Tibial nerve (tissue), 4 donors: ENCODE measurements at regions not wholly inside any gene's neighbourhood (a gene's known extent, or its start where the extent isn't known, plus 50 kb on each side); places are given as distances from the start of the nearest gene placed in this dataset.
"Not testable (repeated sequence)": the region's sequence is repeated elsewhere in the genome, so short reads cannot be mapped to it uniquely, and the experiment has no call there.

Source experiments
- DNase-seq, 2 donors: peaks; one replicate each; pipeline ENCODE4 v3.0.0-alpha.2; 2019; ENCODE audit warnings: low spot score in 2 of 2
- H3K27ac ChIP-seq, 4 donors: fragments of 200-600 bp; sonication (generic) in 3 of 4; one replicate each; pipeline ENCODE4 v1.5.1; 2017 to 2019; ENCODE audit warnings: mild to moderate bottlenecking in 1 of 4
- H3K27me3 ChIP-seq, 2 donors: fragments of 200-600 bp; sonication (generic) in 1 of 2; one replicate each; pipeline versions ENCODE4 v1.5.1 to v1.6.0; 2017 to 2019
- H3K36me3 ChIP-seq, 3 donors: fragments of 200-600 bp; sonication (generic); one replicate each; pipeline ENCODE4 v1.5.1; 2018 to 2019
- H3K4me1 ChIP-seq, 4 donors: fragments of 200-600 bp; sonication (generic) in 3 of 4; one replicate each; pipeline ENCODE4 v1.5.1; 2017 to 2019
- H3K4me3 ChIP-seq, 4 donors: fragments of 200-600 bp; sonication (generic) in 3 of 4; one replicate each; pipeline ENCODE4 v1.5.1; 2017 to 2019; ENCODE audit warnings: mild to moderate bottlenecking in 1 of 4, moderate library complexity in 1 of 4
- H3K9me3 ChIP-seq, 4 donors: fragments of 200-600 bp; sonication (generic) in 3 of 4; one replicate each; pipeline ENCODE4 v1.5.1; 2017 to 2019
- EP300 ChIP-seq, 2 donors: sonication (generic); formaldehyde crosslinking; IDR thresholded peaks; one replicate each; pipeline ENCODE4 v1.6.1; 2017; ENCODE audit warnings: antibody characterized with exemption in 2 of 2, mild to moderate bottlenecking in 1 of 2
- POLR2A ChIP-seq, 2 donors: fragments of 450-650 bp; IDR thresholded peaks; one replicate each; pipeline ENCODE4 v1.6.1; 2017; ENCODE audit warnings: antibody characterized with exemption in 2 of 2, mild to moderate bottlenecking in 2 of 2, moderate library complexity in 2 of 2
- WGBS, 2 donors: methylation state at CpG; one replicate each; pipeline ENCODE4 v1.1.5; 2018; 5-methylcytosine and 5-hydroxymethylcytosine counted together
- TF ChIP-seq, protein P1 (sequence below), 5 experiments: fragments of 200-600 bp in 3 of 5; fragments of 450-650 bp in 2 of 5; sonication (generic) in 3 of 5; IDR thresholded peaks; one replicate each; pipeline ENCODE4 v1.5.1; 2016 to 2019; ENCODE audit warnings: antibody characterized with exemption in 5 of 5, mild to moderate bottlenecking in 3 of 5, moderate library complexity in 2 of 5

DNA sequence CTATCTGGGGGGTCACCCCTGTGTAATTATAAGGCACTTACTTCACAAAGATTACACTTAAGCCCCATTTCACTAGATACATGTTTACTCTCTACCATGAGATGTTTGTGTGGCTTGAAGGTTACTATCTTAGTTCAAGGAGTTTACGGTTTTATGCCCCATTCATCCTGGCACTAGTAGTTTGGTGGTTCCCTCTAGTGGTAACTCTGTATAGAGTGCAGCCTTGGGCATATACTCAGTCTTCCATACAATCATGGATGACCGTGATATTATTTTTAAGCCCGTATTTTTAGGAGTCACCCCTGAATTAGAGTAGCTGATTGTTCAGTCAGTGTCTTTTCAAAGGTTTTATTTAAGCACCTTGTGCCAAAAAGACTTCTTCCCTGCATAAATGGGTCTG lies 109.9 kb upstream of the FAM47C start:
- Histone ChIP-seq H3K36me3 (no peaks in the 10 kb centered on the region), H3K27me3 (no peaks in the 10 kb centered on the region), H3K27ac (no peak overlapping the region), H3K9me3 (no peaks in the 10 kb centered on the region), H3K4me3 (no peak overlapping the region), H3K4me1 (no peaks in the 10 kb centered on the region)
- TF ChIP-seq, protein P1, sequence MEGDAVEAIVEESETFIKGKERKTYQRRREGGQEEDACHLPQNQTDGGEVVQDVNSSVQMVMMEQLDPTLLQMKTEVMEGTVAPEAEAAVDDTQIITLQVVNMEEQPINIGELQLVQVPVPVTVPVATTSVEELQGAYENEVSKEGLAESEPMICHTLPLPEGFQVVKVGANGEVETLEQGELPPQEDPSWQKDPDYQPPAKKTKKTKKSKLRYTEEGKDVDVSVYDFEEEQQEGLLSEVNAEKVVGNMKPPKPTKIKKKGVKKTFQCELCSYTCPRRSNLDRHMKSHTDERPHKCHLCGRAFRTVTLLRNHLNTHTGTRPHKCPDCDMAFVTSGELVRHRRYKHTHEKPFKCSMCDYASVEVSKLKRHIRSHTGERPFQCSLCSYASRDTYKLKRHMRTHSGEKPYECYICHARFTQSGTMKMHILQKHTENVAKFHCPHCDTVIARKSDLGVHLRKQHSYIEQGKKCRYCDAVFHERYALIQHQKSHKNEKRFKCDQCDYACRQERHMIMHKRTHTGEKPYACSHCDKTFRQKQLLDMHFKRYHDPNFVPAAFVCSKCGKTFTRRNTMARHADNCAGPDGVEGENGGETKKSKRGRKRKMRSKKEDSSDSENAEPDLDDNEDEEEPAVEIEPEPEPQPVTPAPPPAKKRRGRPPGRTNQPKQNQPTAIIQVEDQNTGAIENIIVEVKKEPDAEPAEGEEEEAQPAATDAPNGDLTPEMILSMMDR (IDR thresholded peaks at IDR 0.05), result peak in 1 of 5 experiments; percentile 20
- no peak for TF ChIP-seq EP300 (IDR thresholded peaks at IDR 0.05)
- no peak for DNase-seq
- 53 to 59% methylated on average over 3 of the region's 3 CpGs for WGBS, 2 donors

DNA sequence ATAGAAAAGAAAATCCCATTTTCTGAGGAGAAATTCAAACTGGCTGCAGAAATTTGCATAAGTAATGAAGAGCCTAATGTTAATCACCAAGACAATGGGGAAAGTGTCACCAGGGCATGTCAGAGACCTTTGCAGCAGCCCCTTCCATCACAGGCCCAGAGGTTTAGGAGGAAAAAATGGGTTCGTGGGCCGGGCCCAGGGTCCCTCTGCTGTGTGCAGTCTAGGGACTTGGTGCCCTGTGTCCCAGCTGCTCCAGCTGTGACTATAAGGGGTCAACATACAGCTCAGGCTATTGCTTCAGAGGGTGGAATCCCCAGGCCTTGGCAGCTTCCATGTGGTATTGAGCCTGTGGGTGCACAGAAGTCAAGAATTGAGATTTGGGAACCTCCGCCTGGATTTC lies 103.6 kb upstream of the FAM47C start:
- not testable (repeated sequence) for H3K36me3 ChIP-seq, H3K4me3 ChIP-seq, H3K27me3 ChIP-seq, H3K27ac ChIP-seq, H3K9me3 ChIP-seq, DNase-seq, H3K4me1 ChIP-seq
- WGBS, 2 donors, result 80% methylated on average over 3 of the region's 3 CpGs; no CpG with 5 or more reads in 1 of the 2 donors

DNA sequence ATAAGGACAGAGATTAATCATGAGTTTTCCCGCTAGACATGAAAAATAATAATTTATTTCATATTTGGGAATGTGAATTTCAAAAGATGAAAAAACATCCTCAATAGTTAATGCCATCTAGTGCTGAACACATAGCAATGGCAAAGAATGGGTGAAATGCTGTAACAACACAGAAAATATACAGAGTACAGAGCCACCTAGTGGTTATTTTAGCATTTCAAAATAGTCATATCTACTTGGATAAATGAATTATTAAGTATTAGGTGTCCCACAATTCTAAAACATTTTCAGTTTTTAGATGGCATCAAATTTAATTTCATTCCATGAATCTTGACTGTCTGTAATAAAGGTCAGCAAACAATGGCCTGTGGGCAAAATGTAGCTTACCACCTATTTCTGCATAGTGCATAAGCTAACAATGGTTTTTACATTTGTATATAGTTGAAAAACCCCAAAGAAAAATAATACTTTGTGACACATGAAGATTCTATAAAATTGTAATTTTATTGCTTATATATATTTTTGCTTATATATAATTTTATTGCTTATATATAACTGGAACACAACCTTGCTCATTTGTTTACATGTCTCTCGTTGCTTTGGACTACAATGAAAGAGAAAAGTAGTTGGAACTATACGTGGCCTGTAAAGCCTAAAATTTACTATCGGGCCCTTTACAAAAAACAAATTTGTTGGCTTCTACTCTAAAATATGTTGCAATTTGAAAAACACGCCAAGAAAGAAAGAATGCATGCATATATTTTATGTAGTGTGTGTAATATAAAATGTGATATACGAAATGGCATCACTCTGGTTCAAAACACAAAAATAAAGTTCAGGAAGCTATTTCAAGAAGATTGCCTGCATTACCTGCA lies 99.1 kb upstream of the FAM47C start:
- H3K27ac ChIP-seq, result no peak overlapping the region
- no peak for DNase-seq
- H3K36me3 ChIP-seq, result no peaks in the 10 kb centered on the region
- no peaks in the 10 kb centered on the region for H3K4me1 ChIP-seq
- no peak for TF ChIP-seq POLR2A (IDR thresholded peaks at IDR 0.05)
- TF ChIP-seq, protein P1 (IDR thresholded peaks at IDR 0.05), result peak in 4 of 5 experiments; percentile 11 to 35 (median 24)
- TF ChIP-seq EP300 (IDR thresholded peaks at IDR 0.05), result no peak
- no peaks in the 10 kb centered on the region for H3K9me3 ChIP-seq
- no peak overlapping the region for H3K4me3 ChIP-seq
- no peaks in the 10 kb centered on the region for H3K27me3 ChIP-seq
- WGBS, 2 donors, result 54 to 55% methylated on average over 6 of the region's 6 CpGs

DNA sequence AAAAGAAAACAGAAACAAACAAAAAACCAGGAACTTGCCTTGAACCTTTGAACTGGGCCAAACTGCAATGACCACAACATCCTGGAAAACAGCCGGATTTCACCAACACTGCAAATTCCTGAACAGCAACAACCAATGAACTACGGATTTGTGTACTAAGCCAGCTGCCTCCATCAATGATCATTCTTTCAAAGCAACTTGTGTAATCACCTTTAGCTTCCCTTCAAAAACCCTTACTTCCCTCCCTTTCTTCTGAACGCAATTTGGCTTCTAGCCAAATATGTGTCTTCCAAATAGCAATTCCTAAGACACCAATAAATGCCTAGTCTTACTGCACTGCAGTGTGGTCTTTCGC lies 98.5 kb upstream of the FAM47C start:
- no peak for DNase-seq
- Histone ChIP-seq H3K27ac (no peak overlapping the region), H3K9me3 (no peaks in the 10 kb centered on the region), H3K4me3 (no peak overlapping the region), H3K27me3 (no peaks in the 10 kb centered on the region), H3K4me1 (no peaks in the 10 kb centered on the region), H3K36me3 (no peaks in the 10 kb centered on the region)
- 20 to 40% methylated on average over 4 of the region's 4 CpGs for WGBS, 2 donors
- TF ChIP-seq, protein P1 (IDR thresholded peaks at IDR 0.05), result no peak
- TF ChIP-seq EP300 (IDR thresholded peaks at IDR 0.05) (no peak), POLR2A (IDR thresholded peaks at IDR 0.05) (no peak)

DNA sequence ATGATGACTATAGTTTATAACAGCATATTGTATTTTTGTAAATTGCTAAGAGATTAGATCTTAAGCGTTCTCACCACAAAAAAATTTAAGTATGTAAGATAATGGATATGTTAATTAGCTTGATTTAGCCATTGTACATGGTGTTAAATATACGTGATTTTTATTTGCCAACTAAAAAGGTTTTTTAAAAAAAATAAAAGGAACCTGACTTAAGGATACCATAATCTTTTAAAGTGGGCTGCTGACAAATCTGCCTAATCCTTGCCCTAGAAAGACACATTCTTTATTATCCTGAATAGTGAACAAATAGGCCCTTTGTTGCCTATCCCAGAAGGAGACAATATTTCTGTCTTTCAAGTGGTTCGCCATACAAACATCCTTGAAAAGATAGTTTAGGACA lies 94.6 kb upstream of the FAM47C start:
- no peak for DNase-seq
- WGBS, 2 donors, result 53% methylated on average over 3 of the region's 3 CpGs

More for the DNA sequence above, 94.6 kb upstream of the FAM47C start:
- Histone ChIP-seq H3K27me3 (no peaks in the 10 kb centered on the region), H3K4me3 (no peak overlapping the region), H3K36me3 (no peaks in the 10 kb centered on the region), H3K4me1 (no peaks in the 10 kb centered on the region), H3K9me3 (no peaks in the 10 kb centered on the region), H3K27ac (no peak overlapping the region)
- TF ChIP-seq POLR2A (IDR thresholded peaks at IDR 0.05) (no peak), EP300 (IDR thresholded peaks at IDR 0.05) (no peak)
- TF ChIP-seq, protein P1 (IDR thresholded peaks at IDR 0.05), result no peak
